IMR-90 (cell line): ENCODE measurements at regions not wholly inside any gene's neighbourhood (a gene's known extent, or its start where the extent isn't known, plus 50 kb on each side); places are given as distances from the start of the nearest gene placed in this dataset.

Experiments used
- BHLHE40 ChIP-seq: fragments of 150-350 bp; IDR thresholded peaks from 2 replicates; pipeline ENCODE4 v1.6.1; 2016; ENCODE audit warnings: mild to moderate bottlenecking, low read depth, low read length
- CEBPB ChIP-seq: IDR thresholded peaks from 2 replicates; pipeline ENCODE4 v1.6.1; 2012; ENCODE audit warnings: low read depth, low read length, improper control_type of control experiment
- FOS ChIP-seq: fragments of 150-350 bp; IDR thresholded peaks from 2 replicates; pipeline ENCODE4 v1.6.1; 2016; ENCODE audit warnings: low read depth, low read length
- MAFK ChIP-seq: IDR thresholded peaks from 2 replicates; pipeline ENCODE4 v1.6.1; 2012; ENCODE audit warnings: low read depth, low read length, improper control_type of control experiment
- MAZ ChIP-seq: IDR thresholded peaks from 2 replicates; pipeline ENCODE4 v1.6.1; 2012; ENCODE audit warnings: low read depth, mild to moderate bottlenecking, low read length, improper control_type of control experiment, moderate library complexity, borderline replicate concordance
- MXI1 ChIP-seq: IDR thresholded peaks from 2 replicates; pipeline ENCODE4 v1.6.1; 2012; ENCODE audit warnings: low read depth, mild to moderate bottlenecking, low read length, moderate library complexity, borderline replicate concordance
- NFE2L2 ChIP-seq: fragments of 150-350 bp; IDR thresholded peaks from 2 replicates; pipeline ENCODE4 v1.6.1; 2016; ENCODE audit warnings: low read depth, mild to moderate bottlenecking, low read length
- POLR2A ChIP-seq: IDR thresholded peaks from 2 replicates; pipeline ENCODE4 v1.6.1; 2012; ENCODE audit warnings: mild to moderate bottlenecking, low read depth, low read length
- RAD21 ChIP-seq: IDR thresholded peaks from 2 replicates; pipeline ENCODE4 v1.6.1; 2012; ENCODE audit warnings: low read length, improper control_type of control experiment
- RCOR1 ChIP-seq: IDR thresholded peaks from 2 replicates; pipeline ENCODE4 v1.6.1; 2012; ENCODE audit warnings: mild to moderate bottlenecking, low read length, improper control_type of control experiment; ENCODE audit not compliant: insufficient replicate concordance
- RFX5 ChIP-seq: IDR thresholded peaks from 2 replicates; pipeline ENCODE4 v1.8.0; 2012; ENCODE audit warnings: low read depth, mild to moderate bottlenecking, low read length, moderate library complexity
- TF ChIP-seq, protein P1 (sequence below): conservative IDR thresholded peaks from 2 replicates; pipeline ENCODE4 v1.5.1; 2012; ENCODE audit warnings: mild to moderate bottlenecking, low read depth, low read length, improper control_type of control experiment
- TF ChIP-seq, protein P2 (sequence below): fragments of 150-350 bp; IDR thresholded peaks from 2 replicates; pipeline ENCODE4 v1.6.1; 2017; ENCODE audit warnings: mild to moderate bottlenecking, antibody characterized with exemption, low read length, low read depth
- TF ChIP-seq, protein P3 (sequence below): fragments of 150-350 bp; IDR thresholded peaks from 2 replicates; pipeline ENCODE4 v1.6.1; 2016; ENCODE audit warnings: low read depth, mild to moderate bottlenecking, low read length, moderate library complexity, borderline replicate concordance

DNA sequence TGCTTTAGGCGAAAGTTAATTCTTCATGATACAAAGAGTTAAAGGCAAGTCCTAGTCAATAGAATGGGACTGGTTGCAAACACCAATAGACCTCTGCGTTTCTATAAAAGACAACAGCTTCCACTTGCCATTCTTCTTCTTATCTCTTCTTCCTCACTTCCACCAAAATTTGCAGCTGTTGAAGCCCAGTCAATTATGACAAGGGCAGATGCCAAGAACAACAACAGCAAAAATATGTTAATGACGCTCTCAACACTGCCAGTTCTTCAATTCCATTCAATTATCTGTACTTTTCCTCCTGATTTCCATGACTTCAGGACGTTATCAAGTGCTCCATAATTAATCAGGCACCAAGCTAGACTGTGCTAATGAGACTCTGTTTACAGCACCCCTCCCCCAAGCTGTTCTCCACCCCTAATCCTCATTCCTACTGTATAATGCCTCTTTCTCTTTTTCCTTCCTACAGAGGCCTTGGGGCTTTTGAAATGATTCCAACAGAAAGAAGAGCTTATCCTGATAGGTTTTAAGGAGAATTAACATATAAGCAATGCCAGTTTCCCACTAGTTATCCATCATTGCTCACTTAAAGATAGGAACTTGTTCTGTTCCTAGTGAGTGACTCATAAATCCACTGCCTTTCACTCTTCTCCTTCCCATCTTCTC is 1160.5 kb downstream of the IGSF11 start:
- TF ChIP-seq POLR2A: no peak
- TF ChIP-seq, protein P1, sequence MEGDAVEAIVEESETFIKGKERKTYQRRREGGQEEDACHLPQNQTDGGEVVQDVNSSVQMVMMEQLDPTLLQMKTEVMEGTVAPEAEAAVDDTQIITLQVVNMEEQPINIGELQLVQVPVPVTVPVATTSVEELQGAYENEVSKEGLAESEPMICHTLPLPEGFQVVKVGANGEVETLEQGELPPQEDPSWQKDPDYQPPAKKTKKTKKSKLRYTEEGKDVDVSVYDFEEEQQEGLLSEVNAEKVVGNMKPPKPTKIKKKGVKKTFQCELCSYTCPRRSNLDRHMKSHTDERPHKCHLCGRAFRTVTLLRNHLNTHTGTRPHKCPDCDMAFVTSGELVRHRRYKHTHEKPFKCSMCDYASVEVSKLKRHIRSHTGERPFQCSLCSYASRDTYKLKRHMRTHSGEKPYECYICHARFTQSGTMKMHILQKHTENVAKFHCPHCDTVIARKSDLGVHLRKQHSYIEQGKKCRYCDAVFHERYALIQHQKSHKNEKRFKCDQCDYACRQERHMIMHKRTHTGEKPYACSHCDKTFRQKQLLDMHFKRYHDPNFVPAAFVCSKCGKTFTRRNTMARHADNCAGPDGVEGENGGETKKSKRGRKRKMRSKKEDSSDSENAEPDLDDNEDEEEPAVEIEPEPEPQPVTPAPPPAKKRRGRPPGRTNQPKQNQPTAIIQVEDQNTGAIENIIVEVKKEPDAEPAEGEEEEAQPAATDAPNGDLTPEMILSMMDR: no peak
- no peak for TF ChIP-seq BHLHE40
- TF ChIP-seq MAZ: no peak
- no peak for TF ChIP-seq RAD21
- TF ChIP-seq NFE2L2: no peak
- TF ChIP-seq RFX5: no peak
- TF ChIP-seq CEBPB: no peak
- TF ChIP-seq, protein P2, sequence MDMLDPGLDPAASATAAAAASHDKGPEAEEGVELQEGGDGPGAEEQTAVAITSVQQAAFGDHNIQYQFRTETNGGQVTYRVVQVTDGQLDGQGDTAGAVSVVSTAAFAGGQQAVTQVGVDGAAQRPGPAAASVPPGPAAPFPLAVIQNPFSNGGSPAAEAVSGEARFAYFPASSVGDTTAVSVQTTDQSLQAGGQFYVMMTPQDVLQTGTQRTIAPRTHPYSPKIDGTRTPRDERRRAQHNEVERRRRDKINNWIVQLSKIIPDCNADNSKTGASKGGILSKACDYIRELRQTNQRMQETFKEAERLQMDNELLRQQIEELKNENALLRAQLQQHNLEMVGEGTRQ: no peak
- TF ChIP-seq, protein P3, sequence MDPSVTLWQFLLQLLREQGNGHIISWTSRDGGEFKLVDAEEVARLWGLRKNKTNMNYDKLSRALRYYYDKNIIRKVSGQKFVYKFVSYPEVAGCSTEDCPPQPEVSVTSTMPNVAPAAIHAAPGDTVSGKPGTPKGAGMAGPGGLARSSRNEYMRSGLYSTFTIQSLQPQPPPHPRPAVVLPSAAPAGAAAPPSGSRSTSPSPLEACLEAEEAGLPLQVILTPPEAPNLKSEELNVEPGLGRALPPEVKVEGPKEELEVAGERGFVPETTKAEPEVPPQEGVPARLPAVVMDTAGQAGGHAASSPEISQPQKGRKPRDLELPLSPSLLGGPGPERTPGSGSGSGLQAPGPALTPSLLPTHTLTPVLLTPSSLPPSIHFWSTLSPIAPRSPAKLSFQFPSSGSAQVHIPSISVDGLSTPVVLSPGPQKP: no peak
- TF ChIP-seq MAFK: no peak
- TF ChIP-seq RCOR1: no peak
- no peak for TF ChIP-seq FOS
- no peak for TF ChIP-seq MXI1
